ENCODE measurements at regions not wholly inside any gene's neighbourhood (a gene's known extent, or its start where the extent isn't known, plus 50 kb on each side); places are given as distances from the start of the nearest gene placed in this dataset.

DNA sequence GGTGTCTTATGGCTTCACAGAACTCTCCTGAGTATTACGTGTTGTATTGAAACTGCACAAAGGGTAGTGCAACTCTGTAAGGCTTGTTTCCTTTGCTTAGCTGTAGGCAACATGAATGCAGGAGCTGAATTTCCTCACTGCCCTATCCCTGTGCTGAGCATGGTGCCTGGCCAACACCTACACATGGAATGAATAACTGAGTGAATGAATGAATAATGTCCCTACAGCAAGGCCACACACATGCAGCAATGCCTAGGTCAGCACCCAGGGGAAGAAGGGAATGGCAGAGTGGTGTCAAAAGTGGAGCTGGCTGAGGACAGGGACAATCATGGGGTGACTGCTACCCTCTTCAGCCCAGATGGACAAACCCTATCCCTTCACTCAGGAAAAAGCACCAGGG, 655.9 kb downstream of the PTPRU start:
- TF ChIP-seq CBX2 (IDR thresholded peaks at IDR 0.05; ENCODE audit: borderline replicate concordance, low read depth) (no peak), CHD2 (IDR thresholded peaks at IDR 0.05; ENCODE audit: low read length, partially characterized antibody) (no peak), BHLHE40 (IDR thresholded peaks at IDR 0.05; ENCODE audit: low read depth, low read length) (no peak), ZFP36 (IDR thresholded peaks at IDR 0.05; ENCODE audit: borderline replicate concordance, partially characterized antibody) (no peak), POLR2AphosphoS2 (conservative IDR thresholded peaks at IDR 0.05; ENCODE audit: low read length) (no peak), POLR2A (IDR thresholded peaks at IDR 0.05; ENCODE audit: low read length) (no peak)
- TF ChIP-seq, protein P1, sequence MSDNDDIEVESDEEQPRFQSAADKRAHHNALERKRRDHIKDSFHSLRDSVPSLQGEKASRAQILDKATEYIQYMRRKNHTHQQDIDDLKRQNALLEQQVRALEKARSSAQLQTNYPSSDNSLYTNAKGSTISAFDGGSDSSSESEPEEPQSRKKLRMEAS (IDR thresholded peaks at IDR 0.05): no peak
- TF ChIP-seq, protein P2, sequence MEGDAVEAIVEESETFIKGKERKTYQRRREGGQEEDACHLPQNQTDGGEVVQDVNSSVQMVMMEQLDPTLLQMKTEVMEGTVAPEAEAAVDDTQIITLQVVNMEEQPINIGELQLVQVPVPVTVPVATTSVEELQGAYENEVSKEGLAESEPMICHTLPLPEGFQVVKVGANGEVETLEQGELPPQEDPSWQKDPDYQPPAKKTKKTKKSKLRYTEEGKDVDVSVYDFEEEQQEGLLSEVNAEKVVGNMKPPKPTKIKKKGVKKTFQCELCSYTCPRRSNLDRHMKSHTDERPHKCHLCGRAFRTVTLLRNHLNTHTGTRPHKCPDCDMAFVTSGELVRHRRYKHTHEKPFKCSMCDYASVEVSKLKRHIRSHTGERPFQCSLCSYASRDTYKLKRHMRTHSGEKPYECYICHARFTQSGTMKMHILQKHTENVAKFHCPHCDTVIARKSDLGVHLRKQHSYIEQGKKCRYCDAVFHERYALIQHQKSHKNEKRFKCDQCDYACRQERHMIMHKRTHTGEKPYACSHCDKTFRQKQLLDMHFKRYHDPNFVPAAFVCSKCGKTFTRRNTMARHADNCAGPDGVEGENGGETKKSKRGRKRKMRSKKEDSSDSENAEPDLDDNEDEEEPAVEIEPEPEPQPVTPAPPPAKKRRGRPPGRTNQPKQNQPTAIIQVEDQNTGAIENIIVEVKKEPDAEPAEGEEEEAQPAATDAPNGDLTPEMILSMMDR (IDR thresholded peaks at IDR 0.05): no peak
- TF ChIP-seq, protein P3, sequence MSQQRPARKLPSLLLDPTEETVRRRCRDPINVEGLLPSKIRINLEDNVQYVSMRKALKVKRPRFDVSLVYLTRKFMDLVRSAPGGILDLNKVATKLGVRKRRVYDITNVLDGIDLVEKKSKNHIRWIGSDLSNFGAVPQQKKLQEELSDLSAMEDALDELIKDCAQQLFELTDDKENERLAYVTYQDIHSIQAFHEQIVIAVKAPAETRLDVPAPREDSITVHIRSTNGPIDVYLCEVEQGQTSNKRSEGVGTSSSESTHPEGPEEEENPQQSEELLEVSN (IDR thresholded peaks at IDR 0.05; ENCODE audit: borderline replicate concordance, low read depth): no peak
